Endodermal cell (in vitro differentiated cells): ENCODE measurements at regions not wholly inside any gene's neighbourhood (a gene's known extent, or its start where the extent isn't known, plus 50 kb on each side); places are given as distances from the start of the nearest gene placed in this dataset.

Experiments used
- DNase-seq: peaks from one replicate; pipeline ENCODE4 v3.0.0-alpha.2; 2017
- H3K27ac ChIP-seq: 2 replicates; pipeline ENCODE4 v1.5.1; 2013; ENCODE audit warnings: mild to moderate bottlenecking, low read depth, low read length, moderate library complexity
- H3K27me3 ChIP-seq: 2 replicates; pipeline ENCODE4 v1.6.1; 2013; ENCODE audit warnings: mild to moderate bottlenecking, low read length, moderate library complexity; ENCODE audit not compliant: insufficient read depth, control insufficient read depth, poor library complexity, severe bottlenecking
- H3K36me3 ChIP-seq: 2 replicates; pipeline ENCODE4 v1.7.0; 2013; ENCODE audit warnings: mild to moderate bottlenecking, low read length, moderate library complexity; ENCODE audit not compliant: control insufficient read depth, insufficient read depth
- H3K4me1 ChIP-seq: one replicate; pipeline ENCODE4 v1.7.0; 2013; ENCODE audit warnings: low read length; ENCODE audit not compliant: control insufficient read depth, insufficient read depth
- H3K4me3 ChIP-seq: 2 replicates; pipeline ENCODE4 v1.5.1; 2013; ENCODE audit warnings: mild to moderate bottlenecking, low read length, moderate library complexity
- H3K9ac ChIP-seq: 2 replicates; pipeline ENCODE4 v1.6.1; 2013; ENCODE audit warnings: mild to moderate bottlenecking, low read length, moderate library complexity; ENCODE audit not compliant: poor library complexity, severe bottlenecking; ENCODE audit errors: extremely low read depth
- H3K9me3 ChIP-seq: 2 replicates; pipeline ENCODE4 v1.6.1; 2013; ENCODE audit warnings: mild to moderate bottlenecking, low read length, moderate library complexity; ENCODE audit not compliant: control insufficient read depth
- H3K27ac Mint-ChIP-seq: 2 replicates; pipeline ENCODE4 v1.8.0; 2020; ENCODE audit warnings: mixed read lengths
- H3K27me3 Mint-ChIP-seq: 2 replicates; pipeline ENCODE4 v1.8.0; 2021; ENCODE audit warnings: mild to moderate bottlenecking, mixed read lengths; ENCODE audit not compliant: insufficient read depth
- H3K36me3 Mint-ChIP-seq: 2 replicates; pipeline ENCODE4 v1.8.0; 2020; ENCODE audit warnings: low read depth, mixed read lengths
- H3K4me1 Mint-ChIP-seq: 2 replicates; pipeline ENCODE4 v1.8.0; 2020; ENCODE audit warnings: mixed read lengths
- H3K4me3 Mint-ChIP-seq: 2 replicates; pipeline ENCODE4 v1.8.0; 2020; ENCODE audit warnings: mild to moderate bottlenecking, moderate library complexity, mixed read lengths
- H3K9me3 Mint-ChIP-seq: 2 replicates; pipeline ENCODE4 v1.8.0; 2020; ENCODE audit warnings: mild to moderate bottlenecking, mixed read lengths
- CTCF ChIP-seq: fragments of 200-600 bp; sonication (generic); conservative IDR thresholded peaks from 2 replicates; pipeline ENCODE4 v1.5.0; 2021; ENCODE audit warnings: antibody characterized with exemption, mild to moderate bottlenecking
- WGBS, 2 experiments: methylation state at CpG; one replicate each; pipeline versions ENCODE4 v1.1.5 to v1.1.7; 2013; ENCODE audit warnings: missing lambda C conversion rate in 2 of 2, mixed read lengths in 1 of 2; ENCODE audit not compliant: insufficient coverage in 1 of 2, insufficient read length in 1 of 2; 5-methylcytosine and 5-hydroxymethylcytosine counted together

GRCh38 chr13:72061613-72062012, 194.6 kb upstream of the DACH1 start:
- Mint-ChIP-seq H3K9me3 (peaks cover 48% of the 10 kb centered on the region), H3K27me3 (peaks cover 5% of the 10 kb centered on the region), H3K36me3 (peaks cover 5% of the 10 kb centered on the region), H3K27ac (no peak overlapping the region), H3K4me3 (no peak overlapping the region), H3K4me1 (peaks cover 8% of the 10 kb centered on the region)
- WGBS, 2 experiments, result 98% methylated on average over 2 of the region's 2 CpGs; no CpG with 5 or more reads in 1 of the 2 experiments
- Histone ChIP-seq H3K36me3 (no peaks in the 10 kb centered on the region), H3K4me1 (no peaks in the 10 kb centered on the region), H3K9ac (no peak overlapping the region), H3K27ac (no peak overlapping the region), H3K4me3 (peak overlapping the region; percentile 47), H3K27me3 (no peaks in the 10 kb centered on the region), H3K9me3 (peaks cover 47% of the 10 kb centered on the region)
- DNase-seq, result no peak
- no peak for TF ChIP-seq CTCF

GRCh38 chr13:72050251-72050650, 183.2 kb upstream of the DACH1 start:
- H3K36me3 ChIP-seq, result no peaks in the 10 kb centered on the region
- H3K4me3 Mint-ChIP-seq, result no peak overlapping the region
- peaks cover 9% of the 10 kb centered on the region for H3K36me3 Mint-ChIP-seq
- 24 to 28% methylated on average over 2 to 3 of the region's 3 CpGs for WGBS, 2 experiments
- H3K4me1 Mint-ChIP-seq, result peaks cover 28% of the 10 kb centered on the region
- no peak overlapping the region for H3K27ac Mint-ChIP-seq
- TF ChIP-seq CTCF, result no peak
- H3K4me1 ChIP-seq, result no peaks in the 10 kb centered on the region
- H3K27ac ChIP-seq, result no peak overlapping the region
- H3K9me3 Mint-ChIP-seq, result peaks cover 35% of the 10 kb centered on the region
- peaks cover 29% of the 10 kb centered on the region for H3K9me3 ChIP-seq
- peak overlapping the region; percentile 3 for H3K4me3 ChIP-seq
- DNase-seq, result peak; percentile 54
- H3K27me3 Mint-ChIP-seq, result no peaks in the 10 kb centered on the region
- H3K9ac ChIP-seq, result no peak overlapping the region
- H3K27me3 ChIP-seq, result no peaks in the 10 kb centered on the region

GRCh38 chr13:72043366-72043765, 176.4 kb upstream of the DACH1 start:
- WGBS, 2 experiments, result 92 to 100% methylated on average over 4 of the region's 4 CpGs
- no peaks in the 10 kb centered on the region for H3K36me3 ChIP-seq

More at GRCh38 chr13:72043366-72043765, 176.4 kb upstream of the DACH1 start:
- H3K9ac ChIP-seq, result no peak overlapping the region
- H3K27me3 Mint-ChIP-seq, result no peaks in the 10 kb centered on the region
- H3K4me3 ChIP-seq, result no peak overlapping the region
- H3K27ac Mint-ChIP-seq, result no peak overlapping the region
- DNase-seq, result no peak
- no peaks in the 10 kb centered on the region for H3K27me3 ChIP-seq
- no peaks in the 10 kb centered on the region for H3K36me3 Mint-ChIP-seq
- H3K4me1 Mint-ChIP-seq, result peaks cover 11% of the 10 kb centered on the region
- H3K4me3 Mint-ChIP-seq, result no peak overlapping the region
- H3K27ac ChIP-seq, result no peak overlapping the region
- H3K9me3 ChIP-seq, result no peaks in the 10 kb centered on the region
- no peak for TF ChIP-seq CTCF
- no peaks in the 10 kb centered on the region for H3K4me1 ChIP-seq
- H3K9me3 Mint-ChIP-seq, result no peaks in the 10 kb centered on the region
